H1 (cell line): ENCODE measurements at regions not wholly inside any gene's neighbourhood (a gene's known extent, or its start where the extent isn't known, plus 50 kb on each side); places are given as distances from the start of the nearest gene placed in this dataset.

ENCODE experiments used
- CTCF ChIA-PET: fragments of 300-600 bp; sonication (Branson Sonifier 250); formaldehyde crosslinking; loops from one replicate; lab custom pipeline; 2021; ENCODE audit not compliant: partially characterized antibody; lab: Charles Lee
- POLR2A ChIA-PET: fragments of 300-600 bp; sonication (Branson Sonifier 250); formaldehyde crosslinking; loops from one replicate; lab custom pipeline; 2021; ENCODE audit warnings: inconsistent platforms; ENCODE audit not compliant: partially characterized antibody; lab: Charles Lee
- DNase-seq, 2 experiments: peaks; one replicate each; pipeline versions ENCODE4 v3.0.0 to v3.0.0-alpha.2; 2010 to 2022; ENCODE audit warnings: low spot score in 2 of 2, low read depth in 1 of 2, mixed read lengths in 1 of 2
- FAIRE-seq: peaks from 2 replicates; lab custom pipeline; 2011; peaks lifted over from hg19 to GRCh38; lab: Jason Lieb, UNC
- H2AFZ ChIP-seq: 2 replicates; pipeline ENCODE4 v1.8.1; 2012; ENCODE audit warnings: low read length, inconsistent platforms
- H2AK5ac ChIP-seq: 2 replicates; pipeline ENCODE4 v1.6.1; 2013; ENCODE audit warnings: low read depth, low read length
- H2BK120ac ChIP-seq: replicated peaks from 2 replicates; pipeline ENCODE3; 2013; ENCODE audit warnings: low read depth, low read length, inconsistent platforms
- H2BK12ac ChIP-seq: 2 replicates; pipeline ENCODE4 v1.6.1; 2013; ENCODE audit warnings: low read depth, low read length
- H2BK15ac ChIP-seq: 2 replicates; pipeline ENCODE4 v1.6.1; 2013; ENCODE audit warnings: low read length
- H2BK20ac ChIP-seq: 2 replicates; pipeline ENCODE4 v1.6.1; 2013; ENCODE audit warnings: low read length
- H2BK5ac ChIP-seq: 2 replicates; pipeline ENCODE4 v1.6.1; 2013; ENCODE audit warnings: low read depth, low read length
- H3K14ac ChIP-seq: 2 replicates; pipeline ENCODE4 v1.6.1; 2013; ENCODE audit warnings: inconsistent platforms; ENCODE audit not compliant: insufficient read length
- H3K18ac ChIP-seq: 2 replicates; pipeline ENCODE4 v1.6.1; 2013; ENCODE audit warnings: low read length; ENCODE audit errors: extremely low read depth
- H3K23ac ChIP-seq: 2 replicates; pipeline ENCODE4 v1.6.1; 2013; ENCODE audit warnings: inconsistent platforms; ENCODE audit not compliant: insufficient read length
- H3K23me2 ChIP-seq: 2 replicates; pipeline ENCODE4 v1.6.1; 2013; ENCODE audit warnings: low read depth, low read length
- H3K27ac ChIP-seq: 2 replicates; pipeline ENCODE4 v1.6.1; 2011; ENCODE audit warnings: low read depth, low read length, inconsistent platforms
- H3K27me3 ChIP-seq, 4 experiments: replicated peaks in 1 of 4; 1 replicate in 1 of 4; 2 replicates in 3 of 4; pipeline versions ENCODE4 v1.6.1 to v1.8.1; 2011 to 2013; ENCODE audit warnings: low read length in 3 of 4, mild to moderate bottlenecking in 3 of 4, inconsistent platforms in 2 of 4, mixed read lengths in 2 of 4, moderate library complexity in 1 of 4; ENCODE audit not compliant: control insufficient read depth in 3 of 4, insufficient read depth in 3 of 4; ENCODE audit errors: extremely low read depth in 1 of 4
- H3K36me3 ChIP-seq, 4 experiments: 2 replicates each; pipeline versions ENCODE4 v1.6.1 to v1.8.1; 2011 to 2013; ENCODE audit warnings: mild to moderate bottlenecking in 4 of 4, low read length in 3 of 4, moderate library complexity in 2 of 4, control low read depth in 1 of 4, inconsistent platforms in 1 of 4; ENCODE audit not compliant: insufficient read depth in 4 of 4, control insufficient read depth in 2 of 4
- H3K4ac ChIP-seq: replicated peaks from 2 replicates; pipeline ENCODE3; 2013; ENCODE audit warnings: low read length, low read depth, mixed read lengths, inconsistent platforms; ENCODE audit not compliant: insufficient read length
- H3K4me1 ChIP-seq, 4 experiments: replicated peaks in 1 of 4; 1 replicate in 1 of 4; 2 replicates in 3 of 4; pipeline versions ENCODE4 v1.6.1 to v1.8.1; 2011 to 2013; ENCODE audit warnings: low read length in 3 of 4, inconsistent platforms in 2 of 4, mixed read lengths in 1 of 4; ENCODE audit not compliant: insufficient read depth in 4 of 4, control insufficient read depth in 3 of 4
- H3K4me2 ChIP-seq, 2 experiments: 2 replicates each; pipeline versions ENCODE4 v1.6.1 to v1.8.1; 2011 to 2013; ENCODE audit warnings: low read depth in 2 of 2, low read length in 2 of 2, control low read depth in 1 of 2, inconsistent platforms in 1 of 2, mild to moderate bottlenecking in 1 of 2; ENCODE audit not compliant: insufficient read depth in 1 of 2
- H3K4me3 ChIP-seq, 4 experiments: fragments of 200-600, 300-600 bp in 1 of 4; sonication (generic), shearing (Covaris generic), sonication (Bioruptor Twin) in 1 of 4; 2 replicates each; pipeline versions ENCODE4 v1.5.1 to v1.8.1; 2011 to 2016; ENCODE audit warnings: low read length in 4 of 4, low read depth in 3 of 4, control low read depth in 2 of 4, inconsistent platforms in 2 of 4, mild to moderate bottlenecking in 2 of 4, mixed read lengths in 1 of 4, moderate library complexity in 1 of 4; ENCODE audit not compliant: insufficient read depth in 2 of 4; ENCODE audit errors: extremely low read depth in 1 of 4
- H3K56ac ChIP-seq: replicated peaks from 2 replicates; pipeline ENCODE3; 2013; ENCODE audit warnings: low read depth, mild to moderate bottlenecking, mixed read lengths, low read length, inconsistent platforms; ENCODE audit not compliant: insufficient read length
- H3K79me1 ChIP-seq: 2 replicates; pipeline ENCODE4 v1.6.1; 2013; ENCODE audit warnings: low read depth, low read length, control low read depth
- H3K79me2 ChIP-seq, 2 experiments: 2 replicates each; pipeline versions ENCODE4 v1.6.1 to v1.8.1; 2012 to 2013; ENCODE audit warnings: low read length in 2 of 2, mild to moderate bottlenecking in 2 of 2, inconsistent platforms in 1 of 2; ENCODE audit not compliant: insufficient read depth in 2 of 2, control insufficient read depth in 1 of 2
- H3K9ac ChIP-seq, 4 experiments: replicated peaks in 1 of 4; 1 replicate in 1 of 4; 2 replicates in 3 of 4; pipeline versions ENCODE4 v1.6.1 to v1.8.1; 2011 to 2013; ENCODE audit warnings: low read depth in 3 of 4, low read length in 3 of 4, control low read depth in 2 of 4, mild to moderate bottlenecking in 2 of 4, moderate library complexity in 2 of 4, inconsistent platforms in 1 of 4; ENCODE audit errors: extremely low read depth in 1 of 4
- H3K9me3 ChIP-seq, 2 experiments: 2 replicates each; pipeline versions ENCODE4 v1.6.1 to v1.8.1; 2012 to 2013; ENCODE audit warnings: mild to moderate bottlenecking in 2 of 2, moderate library complexity in 2 of 2, control low read depth in 1 of 2, inconsistent platforms in 1 of 2, low read depth in 1 of 2, low read length in 1 of 2, mixed read lengths in 1 of 2; ENCODE audit not compliant: insufficient read depth in 2 of 2
- H4K20me1 ChIP-seq, 2 experiments: replicated peaks in 1 of 2; 2 replicates each; pipeline versions ENCODE3 to v1.8.1; 2011 to 2013; ENCODE audit warnings: inconsistent platforms in 2 of 2, low read length in 2 of 2, mild to moderate bottlenecking in 1 of 2; ENCODE audit not compliant: insufficient read depth in 2 of 2, control insufficient read depth in 1 of 2
- H4K5ac ChIP-seq: 2 replicates; pipeline ENCODE4 v1.6.1; 2013; ENCODE audit warnings: low read length, low read depth, mixed read lengths, inconsistent platforms; ENCODE audit not compliant: insufficient read length
- H4K8ac ChIP-seq: 2 replicates; pipeline ENCODE4 v1.8.0; 2013; ENCODE audit warnings: mild to moderate bottlenecking, moderate library complexity, low read length, inconsistent platforms; ENCODE audit not compliant: insufficient read depth; ENCODE audit errors: extremely low read depth
- H4K91ac ChIP-seq: replicated peaks from 2 replicates; pipeline ENCODE3; 2013; ENCODE audit warnings: low read length, mixed read lengths, inconsistent platforms; ENCODE audit not compliant: insufficient read length
- JUN ChIP-seq: IDR thresholded peaks from 2 replicates; pipeline ENCODE4 v1.6.1; 2011; ENCODE audit warnings: low read depth, mild to moderate bottlenecking, improper control_type of control experiment, low read length
- KDM4A ChIP-seq: IDR thresholded peaks from one replicate; pipeline ENCODE4 v1.7.1; 2012; ENCODE audit warnings: low read depth, mild to moderate bottlenecking, moderate library complexity, low read length, inconsistent platforms; ENCODE audit not compliant: severe bottlenecking
- WGBS, 2 experiments: shearing (Covaris generic) in 1 of 2; methylation state at CpG; one replicate each; pipeline versions ENCODE4 v1.1.6 to v1.1.7; 2013 to 2015; ENCODE audit warnings: low lambda C conversion rate in 2 of 2, mixed read lengths in 2 of 2, inconsistent platforms in 1 of 2, low coverage in 1 of 2, missing lambda C conversion rate in 1 of 2; ENCODE audit not compliant: insufficient replicate concordance in 2 of 2, insufficient coverage in 1 of 2, insufficient read length in 1 of 2; ENCODE audit errors: extremely low coverage in 1 of 2, missing lambda C conversion rate in 1 of 2; 5-methylcytosine and 5-hydroxymethylcytosine counted together

- Histone ChIP-seq H2BK15ac (no peak overlapping the region), H3K56ac (no peak overlapping the region), H4K20me1 (no peaks in the 10 kb centered on the region), H2BK120ac (no peak overlapping the region), H3K27ac (no peak overlapping the region), H4K5ac (no peak overlapping the region), H3K14ac (no peak overlapping the region), H2BK5ac (no peak overlapping the region), H2BK12ac (no peak overlapping the region), H3K9ac (no peak overlapping the region), H3K23me2 (no peaks in the 10 kb centered on the region), H4K8ac (no peak overlapping the region), H3K4me1 (no peaks in the 10 kb centered on the region; a peak in 1 of 7 replicates), H3K79me1 (no peaks in the 10 kb centered on the region), H4K91ac (no peak overlapping the region), H2AK5ac (no peak overlapping the region), H3K18ac (no peak overlapping the region), H3K4me2 (no peak overlapping the region), H3K36me3 (no peaks in the 10 kb centered on the region), H3K4ac (no peak overlapping the region), H3K4me3 (no peak overlapping the region), H3K27me3 (no peaks in the 10 kb centered on the region; a peak in 3 of 7 replicates), H2AFZ (no peak overlapping the region), H3K9me3 (no peaks in the 10 kb centered on the region), H2BK20ac (no peak overlapping the region), H3K79me2 (no peaks in the 10 kb centered on the region), H3K23ac (no peak overlapping the region)
- FAIRE-seq (no peak), DNase-seq (no peak)
- CTCF ChIA-PET = interaction anchor here (0.7 to 2.4 kb wide), 5 partner anchors 10 to 261 kb away, joined by 3 to 7 read pairs (median 4); no protein-coding TSS in a partner anchor
- POLR2A ChIA-PET = no interaction called here
- 87% methylated on average over 5 of the region's 5 CpGs; no CpG with 5 or more reads in 1 of the 2 experiments for WGBS, 2 experiments
- no peak for TF ChIP-seq KDM4A
- no peak for TF ChIP-seq JUN
Measured at GRCh38 chr10:90988802-90989201, 67.9 kb upstream of the ANKRD1 start.
